ENCODE measurements at regions not wholly inside any gene's neighbourhood (a gene's known extent, or its start where the extent isn't known, plus 50 kb on each side); places are given as distances from the start of the nearest gene placed in this dataset.

- H3K36me3 ChIP-seq (ENCODE audit: control insufficient read depth in 2 of 2, extremely low read depth in 1 of 2, insufficient read depth in 2 of 2, low read length in 2 of 2), result no peaks in the 10 kb centered on the region
- H3K79me2 ChIP-seq (ENCODE audit: control insufficient read depth, insufficient read depth, low read length), result no peaks in the 10 kb centered on the region
- BruUV-seq (replicated peaks), result no TSS peak
- H3K27me3 ChIP-seq (ENCODE audit: control insufficient read depth in 2 of 2, insufficient read depth in 2 of 2, low read length in 2 of 2), result no peaks in the 10 kb centered on the region
- H3K9me3 ChIP-seq (replicated peaks; ENCODE audit: control insufficient read depth, insufficient read depth, low read length), result no peaks in the 10 kb centered on the region
- FAIRE-seq (no peak), DNase-seq (ENCODE audit: low read depth, low spot score) (no peak)
- no peak overlapping the region for H3K4me2 ChIP-seq (ENCODE audit: insufficient read depth, low read length)
- H3K9ac ChIP-seq (replicated peaks; ENCODE audit: extremely low read depth, insufficient read depth, low read length), result no peak overlapping the region
- H3K4me3 ChIP-seq (replicated peaks in 1 of 3; ENCODE audit: insufficient read depth in 1 of 3, low read depth in 1 of 3, low read length in 3 of 3), result no peak overlapping the region
- no peaks in the 10 kb centered on the region for H4K20me1 ChIP-seq (replicated peaks; ENCODE audit: control insufficient read depth, extremely low read depth, insufficient read depth, low read length)
- TF ChIP-seq POLR2AphosphoS5 (IDR thresholded peaks at IDR 0.05; ENCODE audit: insufficient read depth, low read depth, low read length) (no peak), POLR2A (IDR thresholded peaks at IDR 0.05; ENCODE audit: low read depth, low read length) (no peak), CTCF (IDR thresholded peaks at IDR 0.05; ENCODE audit: extremely low read depth in 1 of 2, insufficient read depth in 1 of 2, low read depth in 1 of 2, low read length in 2 of 2) (no peak), FOS (IDR thresholded peaks at IDR 0.05; ENCODE audit: borderline replicate concordance, insufficient read depth, low read length) (no peak), MYC (IDR thresholded peaks at IDR 0.05; ENCODE audit: low read depth, low read length) (no peak), MAX (IDR thresholded peaks at IDR 0.05; ENCODE audit: insufficient read depth, insufficient read length) (no peak), JUN (IDR thresholded peaks at IDR 0.05; ENCODE audit: borderline replicate concordance, insufficient read depth, insufficient read length, low read depth) (no peak), EZH2 (IDR thresholded peaks at IDR 0.05; ENCODE audit: borderline replicate concordance, low read depth, low read length, severe bottlenecking) (no peak), GATA2 (IDR thresholded peaks at IDR 0.05; ENCODE audit: insufficient read depth, insufficient read length, low read depth, low read length) (no peak)
- CTCF ChIA-PET, result no interaction called here
- intact Hi-C loops (cut with micrococcal nuclease), result loop anchor here (5.0 kb wide), 1 partner anchor 253 kb away; no protein-coding TSS in a partner anchor
- H3K27ac ChIP-seq (ENCODE audit: insufficient read depth, low read depth, low read length), result no peak overlapping the region
- POLR2A ChIA-PET, result no interaction called here
- H3K4me1 ChIP-seq (ENCODE audit: control insufficient read depth, extremely low read depth, insufficient read depth, low read length), result peaks cover 8% of the 10 kb centered on the region
- H2AFZ ChIP-seq (ENCODE audit: low read depth, low read length), result no peak overlapping the region
- dilution Hi-C loops (cut with MboI; ENCODE audit: extremely low pct_ligation_motif_present, low sequenced_read_pairs), result no loop called here
- no peaks in the 10 kb centered on the region for H3K9me1 ChIP-seq (replicated peaks; ENCODE audit: control insufficient read depth, extremely low read depth, insufficient read depth, low read length)
These were observed 328.2 kb upstream of the SPRY2 start for GRCh38 chr13:80669112-80669511.

All from endothelial cell of umbilical vein (primary cell).